GM12892 (cell line): ENCODE measurements at regions not wholly inside any gene's neighbourhood (a gene's known extent, or its start where the extent isn't known, plus 50 kb on each side); places are given as distances from the start of the nearest gene placed in this dataset.
"Not testable (repeated sequence)": the region's sequence is repeated elsewhere in the genome, so short reads cannot be mapped to it uniquely, and the experiment has no call there.

Source experiments
- DNase-seq: peaks from one replicate; pipeline ENCODE4 v3.0.0; 2011; ENCODE audit not compliant: insufficient read length
- FAIRE-seq: peaks from 2 replicates; lab custom pipeline; 2011; peaks lifted over from hg19 to GRCh38; lab: Jason Lieb, UNC
- POLR2A ChIP-seq: IDR thresholded peaks from 2 replicates; pipeline ENCODE4 v1.6.1; 2011; ENCODE audit warnings: low read depth, low read length, control low read depth
- POLR2AphosphoS5 ChIP-seq: IDR thresholded peaks from 2 replicates; pipeline ENCODE4 v1.6.1; 2011; ENCODE audit warnings: low read depth, low read length, control low read depth
- TAF1 ChIP-seq: IDR thresholded peaks from 2 replicates; pipeline ENCODE4 v1.6.1; 2011; ENCODE audit warnings: low read depth, mild to moderate bottlenecking, control low read depth, low read length, borderline replicate concordance

- no peak for DNase-seq
- TF ChIP-seq POLR2AphosphoS5 (no peak), POLR2A (no peak), TAF1 (no peak)
- no peak for FAIRE-seq
Measured at GRCh38 chr10:100645613-100646392, 99.6 kb upstream of the PAX2 start.

- DNase-seq (no peak), FAIRE-seq (peak; percentile 21)
- TF ChIP-seq POLR2A = no peak
- no peak for TF ChIP-seq TAF1
- no peak for TF ChIP-seq POLR2AphosphoS5
Measured at GRCh38 chr10:100647928-100648327, 97.5 kb upstream of the PAX2 start.

- TF ChIP-seq POLR2A (no peak), POLR2AphosphoS5 (no peak), TAF1 (no peak)
- no peak for DNase-seq
- FAIRE-seq = no peak
Measured at GRCh38 chr10:100650693-100651092, 94.7 kb upstream of the PAX2 start.

GRCh38 chr10:100651099-100651498 is 94.3 kb upstream of the PAX2 start:
- not testable (repeated sequence) for DNase-seq, FAIRE-seq

GRCh38 chr10:100651916-100652315 is 93.5 kb upstream of the PAX2 start:
- no peak for FAIRE-seq
- TF ChIP-seq POLR2A = no peak
- no peak for TF ChIP-seq POLR2AphosphoS5
- no peak for TF ChIP-seq TAF1
- no peak for DNase-seq

- FAIRE-seq (no peak), DNase-seq (no peak)
- TF ChIP-seq TAF1 (no peak), POLR2A (no peak), POLR2AphosphoS5 (no peak)
Measured at GRCh38 chr10:100652406-100653135, 92.8 kb upstream of the PAX2 start.

- DNase-seq (no peak), FAIRE-seq (no peak)
- TF ChIP-seq POLR2A (no peak), TAF1 (no peak), POLR2AphosphoS5 (no peak)
Measured at GRCh38 chr10:100653238-100653956, 92.0 kb upstream of the PAX2 start.

- no peak for TF ChIP-seq POLR2AphosphoS5
- no peak for TF ChIP-seq POLR2A
- TF ChIP-seq TAF1 = no peak
- DNase-seq (no peak), FAIRE-seq (no peak)
Measured at GRCh38 chr10:100653957-100654781, 91.2 kb upstream of the PAX2 start.

GRCh38 chr10:100654782-100655325 is 90.5 kb upstream of the PAX2 start:
- TF ChIP-seq TAF1 (no peak), POLR2A (no peak), POLR2AphosphoS5 (no peak)
- DNase-seq = no peak
- FAIRE-seq = no peak

GRCh38 chr10:100655326-100655759 is 90.0 kb upstream of the PAX2 start:
- no peak for TF ChIP-seq TAF1
- TF ChIP-seq POLR2A = no peak
- TF ChIP-seq POLR2AphosphoS5 = no peak
- FAIRE-seq (no peak), DNase-seq (no peak)
